ENCODE measurements at regions not wholly inside any gene's neighbourhood (a gene's known extent, or its start where the extent isn't known, plus 50 kb on each side); places are given as distances from the start of the nearest gene placed in this dataset.

DNA sequence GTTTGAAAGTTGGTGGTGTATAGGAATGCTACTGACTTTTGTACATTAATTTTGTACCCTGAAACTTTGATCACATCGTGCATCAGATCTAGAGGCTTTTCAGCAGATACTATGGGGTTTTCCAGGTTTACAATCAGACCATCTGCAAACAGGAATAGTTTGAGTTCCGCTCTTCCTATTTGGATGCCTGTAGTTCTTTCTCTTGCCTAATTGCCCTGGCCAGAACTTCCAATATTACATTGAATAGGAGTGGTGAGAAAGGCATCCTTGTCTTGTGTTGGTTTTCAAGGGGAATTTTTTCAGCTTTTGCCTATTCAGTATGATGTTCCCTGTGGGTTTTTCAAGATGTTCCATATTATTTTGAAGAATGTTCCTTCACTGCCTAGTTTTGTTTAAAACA, 633.5 kb downstream of the KCNJ3 start:
- TF ChIP-seq, protein P1, sequence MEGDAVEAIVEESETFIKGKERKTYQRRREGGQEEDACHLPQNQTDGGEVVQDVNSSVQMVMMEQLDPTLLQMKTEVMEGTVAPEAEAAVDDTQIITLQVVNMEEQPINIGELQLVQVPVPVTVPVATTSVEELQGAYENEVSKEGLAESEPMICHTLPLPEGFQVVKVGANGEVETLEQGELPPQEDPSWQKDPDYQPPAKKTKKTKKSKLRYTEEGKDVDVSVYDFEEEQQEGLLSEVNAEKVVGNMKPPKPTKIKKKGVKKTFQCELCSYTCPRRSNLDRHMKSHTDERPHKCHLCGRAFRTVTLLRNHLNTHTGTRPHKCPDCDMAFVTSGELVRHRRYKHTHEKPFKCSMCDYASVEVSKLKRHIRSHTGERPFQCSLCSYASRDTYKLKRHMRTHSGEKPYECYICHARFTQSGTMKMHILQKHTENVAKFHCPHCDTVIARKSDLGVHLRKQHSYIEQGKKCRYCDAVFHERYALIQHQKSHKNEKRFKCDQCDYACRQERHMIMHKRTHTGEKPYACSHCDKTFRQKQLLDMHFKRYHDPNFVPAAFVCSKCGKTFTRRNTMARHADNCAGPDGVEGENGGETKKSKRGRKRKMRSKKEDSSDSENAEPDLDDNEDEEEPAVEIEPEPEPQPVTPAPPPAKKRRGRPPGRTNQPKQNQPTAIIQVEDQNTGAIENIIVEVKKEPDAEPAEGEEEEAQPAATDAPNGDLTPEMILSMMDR (conservative IDR thresholded peaks at IDR 0.05; ENCODE audit: low read depth in 2 of 2), result no peak
- TF ChIP-seq ZNF114 (CRISPR knock-in tag; IDR thresholded peaks at IDR 0.05), result no peak

Measured in GM23338 (cell line).